GM21423 (cell line): ENCODE measurements at regions not wholly inside any gene's neighbourhood (a gene's known extent, or its start where the extent isn't known, plus 50 kb on each side); places are given as distances from the start of the nearest gene placed in this dataset.
"Not testable (repeated sequence)": the region's sequence is repeated elsewhere in the genome, so short reads cannot be mapped to it uniquely, and the experiment has no call there.

Experiments used
- ATAC-seq: cut with Tn5 transposase; IDR thresholded peaks from one replicate; pipeline ENCODE4 v1.9.1; 2021; ENCODE audit warnings: mild to moderate bottlenecking, moderate library complexity; ENCODE audit not compliant: unreplicated experiment

GRCh38 chr13:84641491-84641890, 759.2 kb upstream of the SLITRK1 start:
- ATAC-seq: no peak

- no peak for ATAC-seq
Observed at GRCh38 chr13:84640691-84641090, 758.4 kb upstream of the SLITRK1 start.

- ATAC-seq: no peak
Observed at GRCh38 chr13:84630476-84630875, 748.2 kb upstream of the SLITRK1 start.

DNA sequence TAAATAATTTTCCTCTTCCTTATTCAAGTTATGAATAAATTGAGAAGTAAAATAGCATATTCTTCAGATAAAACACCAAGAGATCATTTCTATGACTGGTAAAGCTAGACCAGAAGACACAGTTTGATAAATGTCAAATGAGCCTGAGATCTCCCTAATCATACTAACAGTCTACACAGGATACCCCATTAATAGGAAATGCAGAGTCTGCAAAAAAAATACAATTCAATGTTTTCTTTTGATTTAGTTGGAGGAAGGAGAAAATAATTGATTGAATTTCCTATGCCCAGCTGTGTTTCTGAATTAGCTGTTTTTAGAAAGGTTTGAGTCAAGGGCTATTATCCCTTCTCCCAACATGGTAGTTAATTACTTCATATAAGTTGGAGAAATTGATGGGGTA, 734.6 kb upstream of the SLITRK1 start:
- ATAC-seq: no peak

- ATAC-seq: no peak
Observed at GRCh38 chr13:84609716-84610115, 727.4 kb upstream of the SLITRK1 start.

DNA sequence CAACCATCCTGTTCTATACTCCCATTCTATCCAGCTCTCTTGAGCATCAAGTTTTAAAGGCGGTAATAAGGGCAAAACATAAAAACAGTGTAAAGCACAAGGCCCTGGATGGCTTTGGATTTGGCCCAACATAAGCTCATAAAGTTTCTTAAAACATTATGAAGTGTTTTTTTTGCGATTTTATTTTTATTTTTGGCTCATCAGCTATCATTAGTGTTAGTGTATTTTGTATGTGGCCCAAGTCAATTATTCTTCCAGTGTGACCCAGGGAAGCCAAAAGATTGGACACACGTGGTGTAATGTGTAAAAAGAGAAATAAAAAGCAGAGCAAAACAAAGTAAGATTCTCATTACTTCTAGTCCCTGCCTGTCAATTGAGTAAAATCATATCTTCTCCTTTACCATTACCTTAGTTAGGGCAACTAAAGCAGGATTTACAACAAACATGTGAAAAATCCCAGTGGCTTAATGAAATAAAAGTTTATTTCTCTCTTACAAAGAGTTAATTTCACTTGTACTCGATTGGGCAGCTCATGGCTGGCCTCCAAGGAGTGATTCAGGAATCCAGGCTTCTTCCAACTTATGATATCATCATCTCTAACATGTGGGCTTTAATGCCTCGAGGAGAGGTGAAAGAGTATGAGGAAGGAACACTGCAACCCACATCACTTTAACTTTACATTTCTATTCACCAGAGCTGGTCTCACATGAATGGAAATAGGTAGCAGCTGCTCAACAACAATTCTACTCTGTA, 725.2 kb upstream of the SLITRK1 start:
- no peak for ATAC-seq

DNA sequence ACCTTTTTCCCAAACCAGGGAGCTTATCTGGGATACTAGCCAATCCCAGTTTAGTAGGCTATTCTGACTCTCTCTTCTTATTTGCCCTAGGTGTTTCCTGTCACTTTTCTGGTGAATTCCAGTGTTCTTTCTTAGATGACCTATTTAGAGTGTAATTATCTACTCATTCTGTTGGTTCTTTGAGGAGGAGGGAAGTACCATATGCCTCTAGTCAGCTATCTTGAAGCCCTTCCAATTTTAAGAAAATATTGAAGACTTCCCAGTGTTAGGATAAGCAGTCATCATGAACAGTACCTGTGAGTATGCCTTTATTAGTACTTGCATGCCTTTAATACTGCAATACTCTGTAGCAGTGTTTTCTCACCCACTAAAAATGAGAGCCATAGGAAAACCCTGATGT, 724.3 kb upstream of the SLITRK1 start:
- no peak for ATAC-seq

DNA sequence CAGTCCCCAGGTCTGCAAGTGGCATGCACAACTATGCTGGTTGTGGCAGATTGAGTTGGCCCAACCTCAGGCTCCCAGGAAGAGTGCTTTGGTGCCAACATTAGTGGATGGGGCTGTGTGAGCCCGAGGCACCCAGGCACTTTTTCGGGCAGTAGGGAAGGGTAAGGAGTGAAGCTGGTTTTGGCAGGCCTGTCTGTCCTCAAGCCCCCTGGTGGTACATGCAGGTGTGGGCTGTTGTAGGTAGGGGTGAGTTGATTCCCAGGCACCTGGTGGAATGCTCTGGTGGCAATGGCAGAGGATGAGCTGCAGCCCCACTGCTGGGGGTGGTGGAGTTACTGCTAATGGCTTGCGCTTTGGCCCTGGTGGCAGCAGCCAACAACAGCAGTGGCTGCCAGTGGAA, 723.7 kb upstream of the SLITRK1 start:
- no peak for ATAC-seq

DNA sequence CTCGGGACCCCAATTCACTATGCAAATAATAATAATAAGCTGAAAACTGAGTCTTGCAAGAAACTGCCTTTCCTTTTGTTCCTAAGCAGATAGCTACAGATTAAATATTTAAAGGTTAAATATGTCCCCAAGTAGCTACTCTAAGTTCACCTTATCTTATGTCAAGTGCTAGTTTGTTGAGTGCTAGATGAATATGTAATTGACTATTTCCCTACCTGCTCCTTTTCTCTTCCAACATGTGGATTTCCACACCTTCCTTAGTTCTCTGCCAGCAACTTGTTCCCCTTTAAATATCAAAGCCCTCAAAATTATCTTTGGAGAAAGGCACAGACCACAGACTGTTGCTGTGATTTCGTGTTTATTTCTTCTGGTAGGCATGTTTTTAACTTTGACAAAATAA, 709.2 kb upstream of the SLITRK1 start:
- ATAC-seq: no peak

DNA sequence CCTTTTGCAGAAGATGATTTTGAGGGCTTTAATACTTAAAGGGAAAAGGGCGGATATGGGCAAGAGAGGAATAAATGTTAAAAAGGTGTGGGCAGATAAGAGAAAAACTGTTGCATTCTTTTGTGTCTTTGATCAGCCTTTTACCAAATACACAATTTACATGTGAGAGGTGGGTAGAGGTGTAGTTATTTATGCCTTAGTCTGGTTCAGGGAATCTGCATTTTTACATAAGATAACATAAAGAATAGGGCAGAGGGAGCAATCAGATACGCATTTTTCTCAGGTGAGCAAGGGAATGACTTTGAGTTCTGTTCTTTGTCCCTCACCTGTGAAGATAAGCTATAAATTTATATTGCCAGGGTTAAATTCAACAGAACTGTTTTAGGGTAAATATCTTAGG, 708.4 kb upstream of the SLITRK1 start:
- ATAC-seq: no peak

DNA sequence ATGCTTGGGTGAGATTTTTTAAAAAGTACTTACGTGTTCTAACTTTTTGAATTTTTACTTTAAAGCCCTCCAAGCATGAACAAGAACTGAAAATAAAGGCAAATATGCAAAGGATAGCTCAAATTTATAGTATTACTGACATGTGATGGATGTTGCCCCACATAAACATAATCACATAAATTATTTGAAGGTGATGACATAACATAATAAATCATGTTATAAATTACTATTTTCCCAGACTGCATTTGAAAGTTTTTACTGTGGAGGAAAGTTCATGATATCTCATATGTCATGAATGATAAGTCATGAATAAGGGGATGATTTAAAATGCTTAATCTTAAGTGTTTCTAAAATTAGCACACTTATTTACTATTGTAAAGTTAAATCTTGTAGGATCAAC, 705.7 kb upstream of the SLITRK1 start:
- ATAC-seq: no peak

GRCh38 chr13:84579901-84580300, 697.6 kb upstream of the SLITRK1 start:
- ATAC-seq: not testable (repeated sequence)

DNA sequence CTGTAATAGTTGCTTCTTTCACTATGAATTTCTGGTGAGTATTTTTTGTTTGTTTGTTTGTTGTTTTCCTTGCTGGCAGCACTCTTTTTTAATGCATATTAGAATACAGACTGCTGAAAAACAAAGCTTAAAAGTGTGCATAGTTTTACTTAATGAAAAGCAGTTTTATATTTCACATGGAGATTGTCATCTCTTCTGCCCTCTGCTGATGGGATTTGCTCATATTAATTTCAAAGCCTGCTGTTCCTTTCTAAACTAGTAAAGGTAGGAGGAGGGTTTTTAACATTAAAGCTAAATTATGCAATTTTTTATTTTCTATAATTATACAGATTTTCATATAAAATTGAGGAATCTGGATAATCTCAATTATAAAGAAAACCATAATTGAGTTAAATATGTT, 692.6 kb upstream of the SLITRK1 start:
- no peak for ATAC-seq

DNA sequence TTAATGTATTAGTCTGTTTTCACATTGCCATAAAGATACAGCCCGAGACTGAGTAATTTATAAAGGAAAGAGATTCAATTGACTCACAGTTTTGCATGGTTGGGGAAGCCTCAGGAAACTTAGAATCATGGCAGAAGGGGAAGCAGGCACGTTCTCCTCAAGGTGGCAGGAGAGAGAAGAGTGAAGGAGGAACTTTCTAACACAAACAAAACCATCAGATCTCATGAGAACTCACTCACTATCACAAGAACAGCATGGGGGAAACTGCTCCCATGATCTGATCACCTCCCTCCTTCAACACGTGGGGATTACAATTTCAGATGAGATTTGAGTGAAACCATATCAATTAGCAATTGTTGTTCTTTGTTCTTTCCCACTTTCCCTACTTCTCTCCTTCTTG, 689.0 kb upstream of the SLITRK1 start:
- ATAC-seq: no peak

GRCh38 chr13:84570831-84571230, 688.6 kb upstream of the SLITRK1 start:
- ATAC-seq: no peak

DNA sequence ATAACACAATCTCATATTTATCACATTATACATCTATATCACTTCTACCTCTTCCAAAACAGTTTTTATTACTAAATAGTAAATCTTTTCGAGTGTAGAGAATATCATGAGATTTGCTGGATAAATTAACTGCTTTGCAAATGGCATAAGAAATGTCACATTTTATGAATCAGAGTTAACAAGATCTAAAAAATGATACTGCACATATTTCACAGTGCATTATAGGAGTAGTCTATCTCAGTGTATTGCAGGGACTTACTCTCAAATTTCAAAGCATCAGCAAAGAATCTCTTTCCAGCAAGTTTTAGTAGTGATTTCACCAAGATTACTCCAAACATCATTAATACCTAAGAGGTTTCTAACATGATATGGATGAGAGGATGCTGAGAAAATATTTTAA, 687.1 kb upstream of the SLITRK1 start:
- ATAC-seq: no peak

GRCh38 chr13:84567848-84568247, 685.6 kb upstream of the SLITRK1 start:
- ATAC-seq: no peak

GRCh38 chr13:84566780-84567179, 684.5 kb upstream of the SLITRK1 start:
- no peak for ATAC-seq

GRCh38 chr13:84563611-84564010, 681.3 kb upstream of the SLITRK1 start:
- ATAC-seq: no peak

DNA sequence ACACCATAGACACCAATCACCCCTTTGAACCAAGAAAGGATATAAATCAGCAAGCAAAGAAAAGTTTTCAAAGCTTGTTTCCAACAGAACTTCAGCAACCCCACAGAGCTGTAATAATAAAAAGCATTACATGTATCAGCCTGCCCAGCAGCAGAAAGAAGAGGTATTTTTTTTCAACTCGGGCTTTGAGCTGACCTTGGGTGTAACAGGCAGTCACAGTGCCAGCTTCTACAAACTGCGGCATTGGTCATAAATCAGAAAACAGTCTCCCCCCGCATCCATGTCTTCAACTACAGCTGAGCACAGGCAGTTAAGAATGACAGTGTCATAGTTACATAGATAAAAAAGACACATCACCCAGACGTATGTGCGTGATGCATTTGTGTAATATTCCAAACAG, 671.0 kb upstream of the SLITRK1 start:
- ATAC-seq: no peak

GRCh38 chr13:84543962-84544361, 661.7 kb upstream of the SLITRK1 start:
- ATAC-seq: no peak

- ATAC-seq: no peak
Observed at GRCh38 chr13:84542348-84542747, 660.1 kb upstream of the SLITRK1 start.

DNA sequence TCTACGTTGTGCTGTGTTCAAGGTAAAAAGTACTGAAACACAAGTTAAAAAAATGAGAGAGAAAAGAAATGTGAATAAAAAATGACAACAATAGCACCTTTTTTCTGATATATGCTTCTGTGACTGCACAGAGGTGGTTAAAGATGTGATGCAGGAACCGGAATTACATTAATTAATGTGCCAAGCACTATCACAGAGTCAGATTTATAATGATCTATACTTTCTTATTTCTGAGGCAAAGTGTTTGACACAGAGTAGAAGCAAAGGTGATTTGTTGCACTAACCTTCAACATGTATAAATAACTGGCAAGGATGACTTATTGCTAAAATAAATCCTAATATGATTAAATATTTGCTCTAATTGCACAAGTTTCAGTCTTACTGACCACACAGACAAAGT, 654.6 kb upstream of the SLITRK1 start:
- no peak for ATAC-seq
